ENCODE measurements at regions not wholly inside any gene's neighbourhood (a gene's known extent, or its start where the extent isn't known, plus 50 kb on each side); places are given as distances from the start of the nearest gene placed in this dataset.

DNA sequence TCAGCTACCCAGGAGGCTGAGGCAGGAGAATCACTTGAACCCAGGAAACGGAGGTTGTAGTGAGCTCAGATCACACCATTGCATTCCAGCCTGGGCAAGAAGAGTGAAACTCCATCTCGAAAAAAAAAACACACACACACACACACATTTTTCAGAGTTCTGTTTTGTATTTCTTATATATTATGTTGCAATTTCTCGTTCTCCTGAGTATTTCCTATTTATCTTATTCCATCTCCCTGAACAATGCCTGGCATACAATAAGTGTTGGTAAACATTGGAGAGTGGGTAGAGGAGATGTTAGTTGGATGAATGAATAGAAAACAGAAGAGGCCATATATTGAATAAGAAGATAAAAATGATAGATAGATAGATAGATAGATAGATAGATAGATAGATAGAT lies 167.8 kb upstream of the CDH5 start:
- Histone ChIP-seq H3K27me3 (no peaks in the 10 kb centered on the region), H3K9me3 (no peaks in the 10 kb centered on the region), H3K4me1 (no peaks in the 10 kb centered on the region), H3K36me3 (no peaks in the 10 kb centered on the region), H3K4me3 (no peak overlapping the region), H3K27ac (no peak overlapping the region)
- TF ChIP-seq, protein P1, sequence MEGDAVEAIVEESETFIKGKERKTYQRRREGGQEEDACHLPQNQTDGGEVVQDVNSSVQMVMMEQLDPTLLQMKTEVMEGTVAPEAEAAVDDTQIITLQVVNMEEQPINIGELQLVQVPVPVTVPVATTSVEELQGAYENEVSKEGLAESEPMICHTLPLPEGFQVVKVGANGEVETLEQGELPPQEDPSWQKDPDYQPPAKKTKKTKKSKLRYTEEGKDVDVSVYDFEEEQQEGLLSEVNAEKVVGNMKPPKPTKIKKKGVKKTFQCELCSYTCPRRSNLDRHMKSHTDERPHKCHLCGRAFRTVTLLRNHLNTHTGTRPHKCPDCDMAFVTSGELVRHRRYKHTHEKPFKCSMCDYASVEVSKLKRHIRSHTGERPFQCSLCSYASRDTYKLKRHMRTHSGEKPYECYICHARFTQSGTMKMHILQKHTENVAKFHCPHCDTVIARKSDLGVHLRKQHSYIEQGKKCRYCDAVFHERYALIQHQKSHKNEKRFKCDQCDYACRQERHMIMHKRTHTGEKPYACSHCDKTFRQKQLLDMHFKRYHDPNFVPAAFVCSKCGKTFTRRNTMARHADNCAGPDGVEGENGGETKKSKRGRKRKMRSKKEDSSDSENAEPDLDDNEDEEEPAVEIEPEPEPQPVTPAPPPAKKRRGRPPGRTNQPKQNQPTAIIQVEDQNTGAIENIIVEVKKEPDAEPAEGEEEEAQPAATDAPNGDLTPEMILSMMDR (IDR thresholded peaks at IDR 0.05), result no peak
- TF ChIP-seq POLR2AphosphoS5 (IDR thresholded peaks at IDR 0.05; ENCODE audit: insufficient read depth in 1 of 2, low read depth in 1 of 2) (no peak), POLR2A (IDR thresholded peaks at IDR 0.05) (no peak)
- no peak for DNase-seq (ENCODE audit: extremely low spot score in 2 of 2)
- intact Hi-C loops (cut with DNase I), result no loop called here

DNA sequence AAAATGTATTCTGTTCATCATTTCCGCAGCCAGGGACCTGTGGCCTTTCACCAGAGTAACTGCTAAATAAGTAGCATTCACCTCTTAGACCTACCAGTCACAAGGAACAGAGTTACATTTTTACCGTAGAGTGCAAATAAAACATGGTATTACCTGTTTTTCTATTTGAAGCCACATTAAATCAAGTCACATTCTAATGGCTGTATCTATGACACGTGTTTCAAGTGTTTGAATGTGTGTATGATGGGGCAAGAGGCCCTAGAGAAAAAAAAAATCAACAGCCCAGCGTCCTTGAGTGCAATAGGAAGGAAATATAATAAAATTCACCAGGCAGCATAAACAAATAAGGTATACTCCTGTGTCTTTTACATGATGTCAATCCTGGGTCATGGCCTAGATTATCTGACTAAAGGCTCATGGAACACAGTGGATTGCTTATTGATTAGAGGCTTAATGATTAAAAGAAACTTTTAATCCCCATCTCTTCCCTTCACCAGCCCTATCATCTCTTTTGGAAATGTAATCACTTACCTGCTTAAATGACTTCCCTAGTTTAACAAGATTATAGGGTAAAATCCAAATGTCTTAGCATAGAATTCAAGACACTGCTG lies 168.7 kb upstream of the CDH5 start:
- H3K27me3 ChIP-seq, result no peaks in the 10 kb centered on the region
- H3K4me1 ChIP-seq, result no peaks in the 10 kb centered on the region
- peak in 1 of 2 donors; percentile 20 for DNase-seq (ENCODE audit: extremely low spot score in 2 of 2)
- H3K27ac ChIP-seq, result no peak overlapping the region
- no peak for TF ChIP-seq POLR2A (IDR thresholded peaks at IDR 0.05)
- no peak overlapping the region for H3K4me3 ChIP-seq
- intact Hi-C loops (cut with DNase I), result no loop called here
- no peaks in the 10 kb centered on the region for H3K36me3 ChIP-seq
- H3K9me3 ChIP-seq, result no peaks in the 10 kb centered on the region

DNA sequence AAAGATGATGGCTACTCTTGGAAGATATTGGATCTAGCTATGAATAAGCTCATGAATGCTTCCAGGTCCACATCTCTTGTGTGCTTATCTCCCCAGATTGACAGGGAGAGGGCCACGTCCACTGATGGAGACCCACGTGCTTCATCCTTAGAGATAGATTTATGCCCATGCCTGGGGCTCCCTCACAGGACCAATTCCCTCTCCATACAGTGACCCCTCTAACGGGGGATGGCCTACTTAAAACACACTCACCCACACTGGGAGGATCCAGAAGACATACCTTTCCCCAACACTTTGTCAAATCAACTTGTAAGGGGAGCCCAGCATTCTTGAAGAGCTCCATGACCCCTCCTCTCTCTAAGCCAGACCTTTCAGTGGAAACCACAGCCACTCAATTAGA lies 169.7 kb upstream of the CDH5 start:
- no peak overlapping the region for H3K4me3 ChIP-seq
- intact Hi-C loops (cut with DNase I), result no loop called here
- H3K4me1 ChIP-seq, result no peaks in the 10 kb centered on the region
- no peaks in the 10 kb centered on the region for H3K9me3 ChIP-seq
- no peaks in the 10 kb centered on the region for H3K27me3 ChIP-seq
- no peaks in the 10 kb centered on the region for H3K36me3 ChIP-seq
- TF ChIP-seq, protein P1 (IDR thresholded peaks at IDR 0.05), result no peak
- TF ChIP-seq POLR2A (IDR thresholded peaks at IDR 0.05), result no peak
- TF ChIP-seq POLR2AphosphoS5 (IDR thresholded peaks at IDR 0.05; ENCODE audit: insufficient read depth in 1 of 2, low read depth in 1 of 2), result no peak
- H3K27ac ChIP-seq, result no peak overlapping the region
- peak; percentile 27 to 52 for DNase-seq (ENCODE audit: extremely low spot score in 2 of 2)

GRCh38 chr16:66194866-66195265 lies 171.6 kb upstream of the CDH5 start:
- intact Hi-C loops (cut with DNase I), result no loop called here

GRCh38 chr16:66193543-66194229 lies 172.8 kb upstream of the CDH5 start:
- intact Hi-C loops (cut with DNase I), result no loop called here
- Histone ChIP-seq H3K36me3 (no peaks in the 10 kb centered on the region), H3K4me3 (no peak overlapping the region), H3K27ac (no peak overlapping the region), H3K27me3 (no peaks in the 10 kb centered on the region), H3K4me1 (peaks cover 12% of the 10 kb centered on the region), H3K9me3 (no peaks in the 10 kb centered on the region)
- peak; percentile 8 to 34 for DNase-seq (ENCODE audit: extremely low spot score in 2 of 2)
- TF ChIP-seq, protein P1 (IDR thresholded peaks at IDR 0.05), result no peak
- TF ChIP-seq POLR2A (IDR thresholded peaks at IDR 0.05), result no peak
- no peak for TF ChIP-seq POLR2AphosphoS5 (IDR thresholded peaks at IDR 0.05; ENCODE audit: insufficient read depth in 1 of 2, low read depth in 1 of 2)

More at GRCh38 chr16:66194866-66195265, 171.6 kb upstream of the CDH5 start:
- TF ChIP-seq, protein P1 (IDR thresholded peaks at IDR 0.05), result no peak
- TF ChIP-seq POLR2A (IDR thresholded peaks at IDR 0.05) (no peak), POLR2AphosphoS5 (IDR thresholded peaks at IDR 0.05; ENCODE audit: insufficient read depth in 1 of 2, low read depth in 1 of 2) (no peak)
- H3K9me3 ChIP-seq, result no peaks in the 10 kb centered on the region
- no peaks in the 10 kb centered on the region for H3K36me3 ChIP-seq
- DNase-seq (ENCODE audit: extremely low spot score in 2 of 2), result no peak
- no peak overlapping the region for H3K4me3 ChIP-seq
- peaks cover 1% of the 10 kb centered on the region for H3K4me1 ChIP-seq
- no peaks in the 10 kb centered on the region for H3K27me3 ChIP-seq
- no peak overlapping the region for H3K27ac ChIP-seq
